GM12892 (cell line): ENCODE measurements at regions not wholly inside any gene's neighbourhood (a gene's known extent, or its start where the extent isn't known, plus 50 kb on each side); places are given as distances from the start of the nearest gene placed in this dataset.

Experiments used
- POLR2A ChIP-seq: IDR thresholded peaks from 2 replicates; pipeline ENCODE4 v1.6.1; 2011; ENCODE audit warnings: low read depth, low read length, control low read depth
- TAF1 ChIP-seq: IDR thresholded peaks from 2 replicates; pipeline ENCODE4 v1.6.1; 2011; ENCODE audit warnings: low read depth, mild to moderate bottlenecking, control low read depth, low read length, borderline replicate concordance

GRCh38 chr9:71245651-71246050 is 124.2 kb upstream of the TRPM3 start:
- TF ChIP-seq POLR2A: no peak
- no peak for TF ChIP-seq TAF1
